GM21619 (cell line): ENCODE measurements at regions not wholly inside any gene's neighbourhood (a gene's known extent, or its start where the extent isn't known, plus 50 kb on each side); places are given as distances from the start of the nearest gene placed in this dataset.
"Not testable (repeated sequence)": the region's sequence is repeated elsewhere in the genome, so short reads cannot be mapped to it uniquely, and the experiment has no call there.

ENCODE experiments used
- ATAC-seq: cut with Tn5 transposase; IDR thresholded peaks from one replicate; pipeline ENCODE4 v1.9.1; 2021; ENCODE audit not compliant: unreplicated experiment

DNA sequence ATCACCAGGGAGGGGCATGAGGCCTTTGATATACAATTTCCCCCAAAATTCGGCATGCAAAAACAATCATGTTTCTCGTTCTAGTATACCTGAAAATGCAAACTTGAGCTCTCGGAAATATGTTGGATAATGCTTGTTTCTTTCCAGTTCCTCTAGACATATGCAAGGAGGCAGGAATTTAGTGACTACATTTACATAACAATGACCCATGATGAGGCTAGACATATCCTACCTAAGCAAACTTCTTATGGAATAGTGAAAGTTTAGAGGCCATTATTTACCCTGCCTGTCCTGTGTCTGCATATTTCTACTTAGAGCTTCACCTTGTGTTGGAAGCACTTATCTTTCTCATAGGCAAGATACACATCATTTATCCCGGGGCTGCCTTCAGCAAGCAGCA is 514.6 kb downstream of the KCNJ2 start:
- ATAC-seq, result no peak

DNA sequence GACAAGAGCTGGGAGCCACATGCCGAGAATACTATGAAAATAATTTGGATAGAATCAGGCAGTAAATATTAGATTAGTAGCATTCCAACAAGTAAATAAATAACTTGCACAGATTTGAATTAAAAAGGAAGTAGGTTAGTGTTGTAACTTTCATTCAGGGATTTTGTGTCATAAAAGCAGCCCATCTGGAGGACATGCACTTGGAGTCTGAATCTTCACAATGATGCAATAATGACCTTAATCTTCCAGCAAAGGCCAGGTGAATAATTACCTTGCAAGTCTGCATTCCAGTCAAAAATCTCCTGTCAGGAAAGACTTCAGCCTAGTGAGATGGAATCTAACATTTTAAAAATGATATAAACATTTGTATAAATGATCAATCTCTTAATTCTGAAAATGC is 518.1 kb downstream of the KCNJ2 start:
- ATAC-seq, result no peak

DNA sequence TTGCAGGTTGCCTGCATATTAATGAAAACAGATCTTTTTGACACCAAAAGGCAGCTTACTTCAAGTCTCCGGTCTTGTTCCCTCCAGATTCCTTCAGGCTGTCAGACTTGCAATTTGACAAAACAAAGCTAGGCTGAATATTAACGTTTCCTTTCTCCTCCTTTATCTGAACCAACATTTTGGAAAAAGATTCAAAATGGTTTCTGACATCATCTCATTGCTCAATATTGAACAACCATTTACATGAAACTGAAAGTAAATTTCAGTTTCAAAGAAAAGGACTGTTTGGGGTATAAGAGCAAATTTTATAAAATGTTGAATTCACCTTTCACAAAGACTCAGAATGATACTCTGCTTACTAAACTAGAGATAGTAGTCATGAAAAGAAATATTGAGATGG is 521.8 kb downstream of the KCNJ2 start:
- ATAC-seq, result no peak

GRCh38 chr17:70699408-70699807 is 530.1 kb downstream of the KCNJ2 start:
- no peak for ATAC-seq

DNA sequence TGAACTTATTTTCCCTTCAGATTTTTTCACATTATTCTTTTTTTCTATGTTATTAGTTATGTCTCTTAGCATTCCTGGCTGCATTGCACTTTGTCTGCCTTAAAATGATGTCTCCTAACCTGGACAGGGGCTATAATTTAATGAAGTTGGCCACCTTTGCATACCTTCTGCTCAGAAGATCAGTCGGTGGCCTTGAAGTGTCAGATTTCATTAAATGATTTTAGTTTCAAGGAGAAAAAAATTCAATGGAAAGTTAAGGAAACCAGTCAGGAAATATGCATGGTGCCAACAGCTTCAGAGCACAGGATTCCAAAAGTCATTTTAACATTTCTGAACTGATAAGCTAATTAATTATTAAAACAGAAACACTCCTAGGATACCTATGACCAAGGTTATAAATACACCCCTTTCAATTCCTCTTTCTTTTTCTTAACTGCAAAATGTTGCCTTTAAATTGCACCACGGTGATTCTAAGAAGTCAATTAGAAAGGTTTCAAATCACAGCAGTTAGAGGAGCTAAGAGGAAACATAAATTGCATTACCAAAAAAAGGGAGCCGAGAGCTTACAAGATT is 533.4 kb downstream of the KCNJ2 start:
- ATAC-seq, result no peak

DNA sequence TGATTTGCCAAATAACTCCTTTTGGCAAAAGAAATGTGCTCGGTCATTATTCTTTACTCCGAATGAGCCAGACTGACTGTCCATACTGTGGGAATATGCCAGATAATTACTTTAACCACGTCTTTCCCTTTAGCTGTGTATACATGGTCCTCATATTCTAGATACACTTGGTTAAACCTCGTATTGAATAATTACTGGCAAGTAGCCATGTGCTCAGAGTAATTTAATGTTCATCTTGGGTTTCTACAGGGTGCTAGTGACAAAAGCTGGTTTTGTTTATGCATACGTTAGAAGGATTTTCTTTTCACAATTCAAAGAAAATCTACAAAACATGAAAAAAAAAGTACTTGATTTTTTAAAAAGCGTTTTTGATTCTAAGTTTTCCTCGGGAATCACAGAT is 540.3 kb downstream of the KCNJ2 start:
- no peak for ATAC-seq

DNA sequence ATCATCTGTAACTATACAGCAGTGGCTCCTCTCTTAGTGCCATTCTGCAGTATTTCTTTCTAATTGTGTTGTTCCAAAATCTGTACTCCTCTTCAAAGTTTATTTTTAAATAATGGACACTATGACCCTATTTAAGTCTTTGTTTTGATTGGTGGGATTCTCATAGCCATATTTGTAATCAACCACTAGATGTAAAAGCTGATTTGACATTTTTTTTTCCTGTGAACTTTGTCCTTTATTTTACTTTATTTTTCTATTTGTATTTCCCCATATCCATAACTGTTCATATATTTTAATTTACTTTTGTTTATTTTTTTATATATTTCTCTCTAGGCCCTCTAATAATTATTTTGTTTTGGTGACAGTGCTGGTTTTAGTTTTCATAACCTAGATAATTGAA is 544.4 kb downstream of the KCNJ2 start:
- ATAC-seq, result no peak

GRCh38 chr17:70716551-70716950 is 547.2 kb downstream of the KCNJ2 start:
- no peak for ATAC-seq

DNA sequence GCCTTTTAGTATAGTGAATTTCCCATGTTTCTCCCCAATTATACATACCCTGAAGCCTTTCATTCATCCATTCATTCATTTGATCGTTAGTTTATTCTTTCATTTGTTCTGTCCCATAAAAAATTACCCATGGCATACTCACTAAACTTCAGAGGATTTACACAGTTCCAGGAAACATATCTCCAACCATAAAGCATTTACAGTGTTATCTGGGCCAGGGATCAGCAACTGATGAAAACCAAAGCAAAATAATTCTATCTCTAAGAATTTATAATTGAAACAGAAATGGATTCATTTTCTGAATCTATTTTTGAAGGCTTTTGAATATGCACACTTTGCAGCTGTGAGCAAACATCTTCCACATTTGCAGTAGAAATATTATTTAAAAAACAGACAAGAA is 547.7 kb downstream of the KCNJ2 start:
- ATAC-seq, result no peak

DNA sequence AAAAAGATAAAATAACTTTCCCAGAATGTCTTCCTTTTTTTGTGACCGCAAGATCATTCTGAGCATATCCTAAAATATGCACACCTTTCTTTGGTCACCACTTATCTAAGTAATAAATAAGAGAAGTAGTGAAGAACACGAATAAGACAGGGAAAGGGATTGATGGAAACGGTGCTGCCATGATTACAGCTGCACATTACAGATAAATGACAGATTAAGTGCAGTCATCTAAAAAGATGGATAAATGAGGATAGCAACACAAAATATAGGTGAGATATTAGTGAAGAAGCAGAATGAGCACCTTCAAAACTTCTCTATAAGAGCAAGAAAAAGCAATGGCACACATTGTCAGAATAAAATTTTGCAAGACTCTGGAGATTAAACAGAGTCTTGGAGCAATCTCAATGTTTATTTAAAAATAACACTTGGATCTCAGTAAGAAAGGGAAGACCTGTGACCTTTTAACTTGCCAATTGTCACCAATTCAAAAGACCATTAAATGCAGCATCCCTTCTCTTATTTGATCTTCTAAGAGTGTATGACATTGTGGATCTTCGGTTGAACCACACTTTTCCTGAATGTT is 567.1 kb downstream of the KCNJ2 start:
- ATAC-seq, result no peak

GRCh38 chr17:70739065-70739464 is 569.7 kb downstream of the KCNJ2 start:
- no peak for ATAC-seq

DNA sequence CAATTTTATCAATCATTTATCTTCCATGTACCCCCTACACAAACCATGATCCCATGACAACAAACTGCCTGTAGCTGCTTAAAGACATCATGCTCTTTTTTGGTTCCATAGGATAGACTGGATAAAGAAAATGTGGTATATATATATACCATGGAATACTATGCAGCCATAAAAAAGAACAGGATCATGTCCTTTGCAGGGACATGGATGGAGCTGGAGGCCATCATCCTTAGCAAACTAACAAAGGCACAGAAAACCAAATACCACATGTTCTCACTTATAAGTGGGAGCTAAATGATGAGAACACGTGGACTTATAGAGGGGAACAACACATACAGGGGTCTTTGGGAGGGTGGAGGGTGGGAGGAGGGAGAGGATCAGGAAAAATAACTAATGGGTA is 577.2 kb downstream of the KCNJ2 start:
- ATAC-seq, result not testable (repeated sequence)

GRCh38 chr17:70750983-70751382 is 581.7 kb downstream of the KCNJ2 start:
- no peak for ATAC-seq

DNA sequence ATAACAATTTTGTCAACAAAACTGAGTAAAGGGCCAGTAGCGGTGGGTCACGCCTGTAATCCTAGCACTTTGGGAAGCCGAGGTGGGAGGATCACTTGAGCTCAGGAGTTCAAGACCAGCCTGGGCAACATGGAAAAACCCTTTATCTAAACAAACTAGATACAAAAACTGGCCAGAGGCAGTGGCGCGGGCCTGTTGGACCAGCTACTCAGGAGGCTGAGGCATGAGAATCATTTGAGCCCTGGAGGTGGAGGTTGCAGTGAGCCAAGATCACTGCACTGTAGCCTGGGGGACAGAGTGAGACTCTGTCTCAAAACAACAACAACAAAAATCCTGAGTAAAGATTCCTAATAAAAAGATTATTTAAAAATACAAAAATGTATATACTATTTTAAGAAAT is 583.1 kb downstream of the KCNJ2 start:
- not testable (repeated sequence) for ATAC-seq

- no peak for ATAC-seq
Measured at GRCh38 chr17:70752966-70753467, 583.7 kb downstream of the KCNJ2 start.

- ATAC-seq, result no peak
Measured at GRCh38 chr17:70763018-70763417, 593.7 kb downstream of the KCNJ2 start.

- no peak for ATAC-seq
Measured at GRCh38 chr17:70767102-70767701, 597.9 kb downstream of the KCNJ2 start.

GRCh38 chr17:70769956-70770355 is 600.6 kb downstream of the KCNJ2 start:
- no peak for ATAC-seq

GRCh38 chr17:70771804-70772386 is 602.6 kb downstream of the KCNJ2 start:
- no peak for ATAC-seq

DNA sequence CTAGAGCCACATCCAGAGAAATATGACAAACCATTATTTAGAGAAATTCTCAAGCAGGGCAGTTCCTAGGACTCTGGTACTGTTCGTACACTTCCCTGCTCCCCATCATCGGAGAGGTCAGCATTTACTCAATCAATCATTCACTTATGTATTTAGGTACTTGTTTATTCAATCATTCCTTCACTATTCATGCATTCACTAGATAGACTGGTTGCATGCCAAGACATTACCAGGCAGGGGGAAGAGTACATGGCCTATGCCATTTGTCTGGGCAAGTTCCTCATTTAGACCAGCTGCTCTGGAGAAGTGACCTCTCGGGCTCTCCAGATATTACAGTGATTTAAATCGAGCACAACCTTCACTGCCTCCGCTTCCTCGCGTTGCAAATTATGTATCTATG is 603.4 kb downstream of the KCNJ2 start:
- ATAC-seq, result no peak

GRCh38 chr17:70773258-70773657 is 603.9 kb downstream of the KCNJ2 start:
- no peak for ATAC-seq
